Type B pancreatic cell (in vitro differentiated cells): ENCODE measurements at regions not wholly inside any gene's neighbourhood (a gene's known extent, or its start where the extent isn't known, plus 50 kb on each side); places are given as distances from the start of the nearest gene placed in this dataset.

Experiments used
- DNase-seq: peaks from one replicate; pipeline ENCODE4 v3.0.0; 2021; ENCODE audit warnings: mixed read lengths; ENCODE audit not compliant: unreplicated experiment; ENCODE audit errors: extremely low spot score
- H3K27ac Mint-ChIP-seq: 2 replicates; pipeline ENCODE4 v1.8.0; 2021; ENCODE audit warnings: mild to moderate bottlenecking, mixed read lengths
- H3K27me3 Mint-ChIP-seq: 2 replicates; pipeline ENCODE4 v1.8.0; 2021; ENCODE audit warnings: mixed read lengths
- H3K36me3 Mint-ChIP-seq: 2 replicates; pipeline ENCODE4 v1.8.0; 2021; ENCODE audit warnings: mixed read lengths
- H3K4me1 Mint-ChIP-seq: one replicate; pipeline ENCODE4 v1.8.0; 2021; ENCODE audit warnings: mixed read lengths; ENCODE audit not compliant: unreplicated experiment
- H3K4me3 Mint-ChIP-seq: 2 replicates; pipeline ENCODE4 v1.8.0; 2021; ENCODE audit warnings: mild to moderate bottlenecking, mixed read lengths
- H3K9me3 Mint-ChIP-seq: 2 replicates; pipeline ENCODE4 v1.8.0; 2021; ENCODE audit warnings: mixed read lengths
- TF ChIP-seq, protein P1 (sequence below): fragments of 200-600 bp; sonication (generic); conservative IDR thresholded peaks from 2 replicates; pipeline ENCODE4 v1.5.0; 2021; ENCODE audit warnings: antibody characterized with exemption, mild to moderate bottlenecking

DNA sequence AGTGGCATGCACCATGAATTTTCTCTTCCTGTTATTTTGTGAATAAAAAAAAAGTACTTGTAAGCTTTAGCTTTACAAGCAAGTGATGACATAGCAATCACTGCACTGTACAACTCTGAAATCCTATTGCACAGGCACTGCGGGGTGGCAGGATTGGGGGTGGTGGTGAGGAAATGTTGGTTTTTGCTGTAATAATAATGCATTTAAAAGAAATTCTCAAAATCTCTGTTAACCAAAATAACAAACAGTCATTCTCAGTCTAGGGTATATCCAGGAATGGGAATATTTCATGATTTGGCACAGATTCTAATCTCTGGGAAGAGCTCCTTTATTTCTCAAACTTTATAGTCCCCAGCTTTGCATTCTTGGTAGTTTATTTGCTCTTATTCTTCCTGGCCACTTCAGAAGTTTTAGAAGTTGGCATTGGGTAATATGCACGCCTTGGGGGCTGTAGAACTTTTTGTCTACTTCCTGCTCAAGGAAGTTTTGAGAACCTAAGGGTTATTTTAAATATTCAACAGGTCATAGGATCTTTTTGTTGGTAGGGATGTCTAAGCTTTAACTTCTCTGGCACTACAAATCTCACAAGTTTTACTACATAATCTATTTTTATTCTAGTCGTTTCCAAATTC, 353.0 kb upstream of the KLF12 start:
- Mint-ChIP-seq H3K4me1 (no peaks in the 10 kb centered on the region), H3K36me3 (no peaks in the 10 kb centered on the region), H3K4me3 (no peak overlapping the region), H3K27ac (no peak overlapping the region), H3K27me3 (peaks cover 3% of the 10 kb centered on the region), H3K9me3 (no peaks in the 10 kb centered on the region)
- TF ChIP-seq, protein P1, sequence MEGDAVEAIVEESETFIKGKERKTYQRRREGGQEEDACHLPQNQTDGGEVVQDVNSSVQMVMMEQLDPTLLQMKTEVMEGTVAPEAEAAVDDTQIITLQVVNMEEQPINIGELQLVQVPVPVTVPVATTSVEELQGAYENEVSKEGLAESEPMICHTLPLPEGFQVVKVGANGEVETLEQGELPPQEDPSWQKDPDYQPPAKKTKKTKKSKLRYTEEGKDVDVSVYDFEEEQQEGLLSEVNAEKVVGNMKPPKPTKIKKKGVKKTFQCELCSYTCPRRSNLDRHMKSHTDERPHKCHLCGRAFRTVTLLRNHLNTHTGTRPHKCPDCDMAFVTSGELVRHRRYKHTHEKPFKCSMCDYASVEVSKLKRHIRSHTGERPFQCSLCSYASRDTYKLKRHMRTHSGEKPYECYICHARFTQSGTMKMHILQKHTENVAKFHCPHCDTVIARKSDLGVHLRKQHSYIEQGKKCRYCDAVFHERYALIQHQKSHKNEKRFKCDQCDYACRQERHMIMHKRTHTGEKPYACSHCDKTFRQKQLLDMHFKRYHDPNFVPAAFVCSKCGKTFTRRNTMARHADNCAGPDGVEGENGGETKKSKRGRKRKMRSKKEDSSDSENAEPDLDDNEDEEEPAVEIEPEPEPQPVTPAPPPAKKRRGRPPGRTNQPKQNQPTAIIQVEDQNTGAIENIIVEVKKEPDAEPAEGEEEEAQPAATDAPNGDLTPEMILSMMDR = no peak
- DNase-seq = no peak

DNA sequence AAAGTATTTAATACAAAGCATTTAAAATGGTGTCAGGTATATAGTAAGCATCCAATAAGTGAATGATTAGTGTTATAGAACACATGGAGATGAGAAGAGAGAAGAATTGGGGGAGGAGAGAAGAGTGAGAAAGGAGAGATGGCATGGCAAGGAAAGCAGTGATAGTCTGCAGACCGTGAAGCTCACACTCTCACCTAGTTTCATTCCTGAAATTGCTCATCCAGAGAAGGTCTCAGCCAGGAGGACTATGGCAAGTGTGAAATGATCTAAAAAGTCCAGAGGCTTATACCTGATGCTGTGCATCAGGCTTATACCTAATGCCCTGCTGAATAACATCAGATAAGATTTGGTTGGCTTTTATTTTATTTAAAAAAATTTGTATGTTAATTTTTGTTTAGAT, 351.6 kb upstream of the KLF12 start:
- Mint-ChIP-seq H3K27ac (no peak overlapping the region), H3K27me3 (peaks cover 3% of the 10 kb centered on the region), H3K9me3 (no peaks in the 10 kb centered on the region), H3K4me3 (no peak overlapping the region), H3K36me3 (no peaks in the 10 kb centered on the region), H3K4me1 (no peaks in the 10 kb centered on the region)
- TF ChIP-seq, protein P1 = no peak
- no peak for DNase-seq

DNA sequence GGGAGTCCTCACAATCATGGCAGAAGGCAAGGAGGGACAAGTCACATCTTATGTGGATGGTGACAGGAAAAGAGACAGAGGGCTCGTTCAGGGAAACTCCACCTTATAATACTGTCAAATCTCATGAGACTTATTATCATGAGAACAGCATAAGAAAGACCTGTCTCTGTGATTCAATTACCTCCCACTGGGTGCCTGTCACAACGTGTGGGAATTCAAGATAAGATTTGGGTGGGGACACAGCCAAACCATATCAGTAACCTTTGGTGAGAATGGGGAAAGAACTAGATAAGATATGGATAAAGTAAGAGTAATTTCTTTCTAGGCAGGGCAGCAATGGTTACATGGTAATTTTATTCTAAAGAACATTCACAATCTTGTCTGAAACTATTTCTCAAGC, 344.9 kb upstream of the KLF12 start:
- Mint-ChIP-seq H3K4me1 (no peaks in the 10 kb centered on the region), H3K4me3 (no peak overlapping the region), H3K27ac (no peak overlapping the region), H3K36me3 (no peaks in the 10 kb centered on the region), H3K9me3 (peaks cover 8% of the 10 kb centered on the region), H3K27me3 (no peaks in the 10 kb centered on the region)
- TF ChIP-seq, protein P1 = no peak
- no peak for DNase-seq

DNA sequence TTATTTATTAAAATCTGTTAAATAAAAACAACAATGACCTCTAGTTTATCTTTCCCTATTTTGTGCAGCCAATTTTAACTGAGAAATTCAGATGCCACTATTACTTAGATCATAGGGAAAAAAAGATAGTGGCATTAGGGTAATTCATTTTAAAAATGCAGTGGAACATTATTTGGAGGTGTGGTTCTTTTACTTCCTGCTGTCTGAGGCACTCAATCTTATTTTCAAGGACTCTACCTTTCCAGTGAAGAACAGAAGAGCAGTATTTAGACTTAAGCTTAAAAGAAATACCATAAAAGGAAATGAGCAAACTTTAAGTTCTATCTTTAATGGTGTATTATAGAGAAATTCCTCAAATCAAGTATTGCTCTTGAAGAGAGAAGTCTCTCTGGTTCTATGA, 342.6 kb upstream of the KLF12 start:
- H3K4me3 Mint-ChIP-seq = no peak overlapping the region
- no peaks in the 10 kb centered on the region for H3K27me3 Mint-ChIP-seq
- TF ChIP-seq, protein P1 = no peak
- no peaks in the 10 kb centered on the region for H3K4me1 Mint-ChIP-seq
- DNase-seq = no peak
- H3K27ac Mint-ChIP-seq = no peak overlapping the region
- peaks cover 8% of the 10 kb centered on the region for H3K9me3 Mint-ChIP-seq
- no peaks in the 10 kb centered on the region for H3K36me3 Mint-ChIP-seq

DNA sequence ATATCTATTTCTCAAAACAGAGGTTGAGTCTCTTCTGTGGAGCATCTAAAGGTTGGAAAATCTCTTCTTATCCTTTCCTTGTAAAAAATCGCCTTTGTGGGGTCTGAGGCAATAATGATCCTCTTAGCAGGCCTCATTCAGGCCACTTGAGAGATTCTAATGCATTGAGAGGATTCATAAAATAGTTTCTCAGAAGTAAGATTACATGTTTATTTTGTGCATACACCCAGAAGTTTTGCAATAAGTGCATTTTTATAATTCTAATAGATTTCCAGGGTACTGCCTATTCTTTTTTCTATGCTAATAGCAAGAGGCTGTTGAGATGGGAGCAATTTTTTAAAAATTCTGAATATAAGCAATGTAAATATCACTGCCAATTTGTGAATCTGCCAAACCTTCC, 342.2 kb upstream of the KLF12 start:
- Mint-ChIP-seq H3K27ac (no peak overlapping the region), H3K27me3 (no peaks in the 10 kb centered on the region), H3K36me3 (no peaks in the 10 kb centered on the region), H3K4me3 (no peak overlapping the region), H3K9me3 (peaks cover 8% of the 10 kb centered on the region), H3K4me1 (no peaks in the 10 kb centered on the region)
- DNase-seq = no peak
- TF ChIP-seq, protein P1 = no peak

DNA sequence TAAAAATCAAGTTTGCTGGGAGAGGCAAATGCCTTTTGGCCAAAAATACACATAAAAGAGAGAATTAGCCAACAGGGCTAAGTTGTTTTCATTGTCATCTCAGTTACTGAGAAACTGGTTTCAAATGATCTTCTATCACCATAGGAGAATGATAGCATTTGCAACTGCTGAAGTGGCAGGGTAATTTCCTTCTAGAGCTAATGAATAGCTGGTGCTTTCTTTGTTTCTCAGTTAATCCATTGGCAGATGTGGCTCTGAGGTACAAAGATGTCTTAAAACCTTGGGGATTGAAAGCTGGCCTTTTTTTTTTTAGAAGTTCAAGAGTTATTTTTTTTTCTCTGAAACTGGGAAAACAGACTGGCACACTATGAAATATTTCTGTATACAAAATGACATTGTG, 332.7 kb upstream of the KLF12 start:
- H3K4me3 Mint-ChIP-seq = no peak overlapping the region
- no peaks in the 10 kb centered on the region for H3K36me3 Mint-ChIP-seq
- peaks cover 4% of the 10 kb centered on the region for H3K4me1 Mint-ChIP-seq
- TF ChIP-seq, protein P1 = no peak
- no peak for DNase-seq
- no peaks in the 10 kb centered on the region for H3K27me3 Mint-ChIP-seq
- H3K27ac Mint-ChIP-seq = no peak overlapping the region
- H3K9me3 Mint-ChIP-seq = no peaks in the 10 kb centered on the region
